Gastroesophageal sphincter (tissue), 4 donors: ENCODE measurements at regions not wholly inside any gene's neighbourhood (a gene's known extent, or its start where the extent isn't known, plus 50 kb on each side); places are given as distances from the start of the nearest gene placed in this dataset.

Experiments used
- ATAC-seq: fragments of 150-250 bp; one replicate; pipeline ENCODE4 v1.9.1; 2016; ENCODE audit warnings: mild to moderate bottlenecking, moderate library complexity
- H3K27ac ChIP-seq, 4 donors: fragments of 200-600 bp; sonication (generic) in 3 of 4; 1 replicate in 3 of 4; 2 replicates in 1 of 4; pipeline ENCODE4 v1.5.1; 2016 to 2019
- H3K27me3 ChIP-seq: fragments of 200-600 bp; sonication (generic); one replicate; pipeline ENCODE4 v1.5.1; 2019
- H3K36me3 ChIP-seq, 2 donors: fragments of 200-600 bp; sonication (generic); one replicate each; pipeline ENCODE4 v1.5.1; 2019; ENCODE audit warnings: control low read depth in 1 of 2
- H3K4me1 ChIP-seq, 3 donors: fragments of 200-600 bp; sonication (generic); 1 replicate in 2 of 3; 2 replicates in 1 of 3; pipeline ENCODE4 v1.5.1; 2016 to 2019; ENCODE audit warnings: control low read depth in 2 of 3
- H3K4me3 ChIP-seq, 2 donors: fragments of 200-600 bp; sonication (generic); one replicate each; pipeline ENCODE4 v1.5.1; 2019; ENCODE audit warnings: mild to moderate bottlenecking in 1 of 2, moderate library complexity in 1 of 2
- H3K9me3 ChIP-seq, 3 donors: fragments of 200-600 bp; sonication (generic); one replicate each; pipeline ENCODE4 v1.5.1; 2017 to 2019; ENCODE audit warnings: control low read depth in 2 of 3
- CTCF ChIP-seq, 4 experiments: fragments of 200-600 bp in 2 of 4; fragments of 450-650 bp in 2 of 4; sonication (generic) in 1 of 4; IDR thresholded peaks; one replicate each; pipeline ENCODE4 v1.5.1; 2017 to 2019; ENCODE audit warnings: antibody characterized with exemption in 4 of 4, mild to moderate bottlenecking in 2 of 4, moderate library complexity in 2 of 4
- EP300 ChIP-seq: sonication (generic); formaldehyde crosslinking; IDR thresholded peaks from one replicate; pipeline ENCODE4 v1.6.1; 2017; ENCODE audit warnings: antibody characterized with exemption, mild to moderate bottlenecking
- POLR2A ChIP-seq, 2 donors: fragments of 450-650 bp; IDR thresholded peaks; one replicate each; pipeline ENCODE4 v1.6.1; 2017; ENCODE audit warnings: antibody characterized with exemption in 2 of 2, mild to moderate bottlenecking in 2 of 2, moderate library complexity in 1 of 2
- POLR2AphosphoS5 ChIP-seq: sonication (generic); formaldehyde crosslinking; IDR thresholded peaks from one replicate; pipeline ENCODE4 v1.6.1; 2017; ENCODE audit warnings: antibody characterized with exemption
- WGBS, 2 donors: methylation state at CpG; one replicate each; pipeline ENCODE4 v1.1.5; 2018; ENCODE audit warnings: low coverage in 1 of 2; 5-methylcytosine and 5-hydroxymethylcytosine counted together

GRCh38 chr17:77774182-77774581 lies 184.3 kb upstream of the TNRC6C start:
- no peak for TF ChIP-seq EP300
- TF ChIP-seq POLR2A (IDR thresholded peaks at IDR 0.05) = no peak
- no peak for TF ChIP-seq POLR2AphosphoS5
- TF ChIP-seq CTCF (IDR thresholded peaks at IDR 0.05) = no peak
- ATAC-seq = no peak
- WGBS, 2 donors = 94 to 98% methylated on average over 5 to 10 of the region's 13 CpGs
- Histone ChIP-seq H3K4me1 (peaks cover 0 to 23% (median 5%) of the 10 kb centered on the region in 3 donors), H3K9me3 (no peaks in the 10 kb centered on the region), H3K4me3 (no peak overlapping the region), H3K36me3 (no peaks in the 10 kb centered on the region), H3K27ac (no peak overlapping the region), H3K27me3 (no peaks in the 10 kb centered on the region)

- Histone ChIP-seq H3K36me3 (no peaks in the 10 kb centered on the region), H3K4me1 (peaks cover 0 to 34% (median 15%) of the 10 kb centered on the region in 3 donors), H3K27me3 (no peaks in the 10 kb centered on the region), H3K27ac (peak overlapping the region in 3 of 4 donors; percentile 74 to 85 (median 75)), H3K9me3 (no peaks in the 10 kb centered on the region), H3K4me3 (peak overlapping the region in 1 of 2 donors; percentile 22)
- no peak for TF ChIP-seq EP300
- TF ChIP-seq POLR2A (IDR thresholded peaks at IDR 0.05) = peak in 1 of 2 donors; percentile 7
- TF ChIP-seq POLR2AphosphoS5 = peak; percentile 62
- TF ChIP-seq CTCF (IDR thresholded peaks at IDR 0.05) = no peak
- WGBS, 2 donors = 0% methylated on average over 1 of the region's 16 CpGs; no CpG with 5 or more reads in 1 of the 2 donors
- ATAC-seq = peak; percentile 95
Measured at GRCh38 chr17:77778636-77779489, 179.6 kb upstream of the TNRC6C start.

GRCh38 chr17:77779711-77780539 lies 178.6 kb upstream of the TNRC6C start:
- ATAC-seq = no peak
- peak overlapping the region; percentile 51 to 85 (median 74) for H3K27ac ChIP-seq
- H3K36me3 ChIP-seq = no peaks in the 10 kb centered on the region
- peak overlapping the region in 1 of 2 donors; percentile 22 for H3K4me3 ChIP-seq
- no peak for TF ChIP-seq POLR2A (IDR thresholded peaks at IDR 0.05)
- TF ChIP-seq CTCF (IDR thresholded peaks at IDR 0.05) = no peak
- no peaks in the 10 kb centered on the region for H3K27me3 ChIP-seq
- no peaks in the 10 kb centered on the region for H3K9me3 ChIP-seq
- 29 to 38% methylated on average over 4 to 12 of the region's 22 CpGs for WGBS, 2 donors
- H3K4me1 ChIP-seq = peaks cover 0 to 34% (median 15%) of the 10 kb centered on the region in 3 donors

- peaks cover 0 to 34% (median 15%) of the 10 kb centered on the region in 3 donors for H3K4me1 ChIP-seq
- no peaks in the 10 kb centered on the region for H3K27me3 ChIP-seq
- no peaks in the 10 kb centered on the region for H3K9me3 ChIP-seq
- ATAC-seq = no peak
- H3K27ac ChIP-seq = no peak overlapping the region
- 100% methylated on average over 1 of the region's 7 CpGs; no CpG with 5 or more reads in 1 of the 2 donors for WGBS, 2 donors
- H3K36me3 ChIP-seq = no peaks in the 10 kb centered on the region
- TF ChIP-seq POLR2A (IDR thresholded peaks at IDR 0.05) (no peak), EP300 (no peak), POLR2AphosphoS5 (no peak), CTCF (IDR thresholded peaks at IDR 0.05) (no peak)
- H3K4me3 ChIP-seq = no peak overlapping the region
Measured at GRCh38 chr17:77781536-77781935, 177.0 kb upstream of the TNRC6C start.
